Omental fat pad (tissue), 3 donors: ENCODE measurements at regions not wholly inside any gene's neighbourhood (a gene's known extent, or its start where the extent isn't known, plus 50 kb on each side); places are given as distances from the start of the nearest gene placed in this dataset.
"Not testable (repeated sequence)": the region's sequence is repeated elsewhere in the genome, so short reads cannot be mapped to it uniquely, and the experiment has no call there.

Experiments
- ATAC-seq: fragments of 150-250 bp; one replicate; pipeline ENCODE4 v1.9.1; 2016; ENCODE audit warnings: mild to moderate bottlenecking, moderate library complexity; ENCODE audit not compliant: low FRiP score
- DNase-seq: peaks from one replicate; pipeline ENCODE4 v3.0.0-alpha.2; 2019; ENCODE audit warnings: low spot score
- CTCF ChIP-seq, 3 donors: fragments of 450-650 bp; IDR thresholded peaks; one replicate each; pipeline ENCODE4 v1.5.1; 2016 to 2017; ENCODE audit warnings: antibody characterized with exemption in 3 of 3, mild to moderate bottlenecking in 3 of 3, moderate library complexity in 2 of 3

GRCh38 chr3:71931922-71932321 is 147.0 kb upstream of the PROK2 start:
- DNase-seq (no peak), ATAC-seq (no peak)
- TF ChIP-seq CTCF (IDR thresholded peaks at IDR 0.05) = no peak

DNA sequence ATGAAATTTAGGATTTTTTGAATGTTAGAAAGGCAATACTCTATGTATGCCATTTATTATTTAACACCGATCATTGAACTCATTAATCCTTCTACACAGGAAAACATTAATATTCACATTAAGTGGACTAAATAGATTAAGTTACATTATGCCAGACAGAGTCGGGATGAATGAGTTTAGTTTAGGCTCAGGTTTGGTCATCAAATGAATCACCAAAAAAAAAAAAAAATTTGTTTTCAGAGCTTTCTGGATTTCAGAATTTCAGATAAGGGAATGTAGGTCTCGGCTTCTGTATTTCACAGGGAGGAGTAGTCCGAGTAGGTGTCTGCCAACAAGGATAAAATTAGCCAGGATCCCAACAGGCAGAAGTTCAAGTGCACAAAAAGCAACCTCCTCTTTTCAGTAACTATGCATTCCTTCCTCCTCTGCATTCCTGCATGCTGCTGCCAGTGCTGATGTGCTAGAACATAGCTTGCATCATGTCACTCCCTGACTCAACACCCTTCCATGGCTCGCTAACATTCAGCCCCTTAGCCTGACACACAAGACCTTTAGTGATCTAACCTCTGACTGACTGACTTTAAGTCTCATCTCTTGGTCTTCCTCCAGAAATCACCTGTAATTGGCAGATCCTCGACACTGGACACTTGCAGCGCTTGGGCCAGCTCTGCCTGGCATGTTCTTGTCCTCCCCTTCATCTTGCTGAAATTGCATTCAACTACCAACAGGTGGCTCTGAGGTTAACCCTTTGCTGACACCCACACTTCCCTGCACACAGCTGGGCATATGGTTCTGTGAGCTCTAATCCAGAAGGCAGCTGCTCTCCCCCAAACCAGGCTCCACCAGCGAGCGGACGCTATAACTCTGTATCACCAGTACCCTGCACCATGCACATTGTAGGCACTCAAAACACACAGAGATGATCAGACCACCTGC is 145.4 kb upstream of the PROK2 start:
- peak; percentile 30 for DNase-seq
- ATAC-seq = peak; percentile 94

DNA sequence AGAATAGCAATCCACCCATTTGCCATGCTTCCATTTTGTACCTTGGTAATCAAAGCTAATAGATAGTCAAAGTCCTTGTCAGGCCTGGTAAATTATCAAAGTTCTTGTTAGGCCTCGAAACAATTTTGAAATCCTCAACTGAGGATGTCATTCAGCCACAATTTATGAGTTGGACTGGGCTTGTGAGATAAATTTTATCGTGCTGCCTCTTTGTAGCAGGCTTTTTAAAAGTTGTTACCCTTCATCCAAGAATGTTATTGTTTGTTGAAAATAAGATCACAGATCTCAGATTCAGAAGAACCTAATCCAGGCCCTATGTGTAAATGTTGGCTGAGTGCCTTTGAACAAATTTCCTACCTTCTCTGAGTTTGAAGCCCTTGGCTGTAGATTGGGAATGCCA is 143.3 kb upstream of the PROK2 start:
- TF ChIP-seq CTCF (IDR thresholded peaks at IDR 0.05) = no peak
- DNase-seq (no peak), ATAC-seq (no peak)

More for the DNA sequence above, 145.4 kb upstream of the PROK2 start:
- TF ChIP-seq CTCF (IDR thresholded peaks at IDR 0.05) = no peak

GRCh38 chr3:71927505-71928066 is 142.6 kb upstream of the PROK2 start:
- TF ChIP-seq CTCF (IDR thresholded peaks at IDR 0.05) = no peak
- DNase-seq = no peak
- ATAC-seq = no peak

- ATAC-seq (no peak), DNase-seq (no peak)
- no peak for TF ChIP-seq CTCF (IDR thresholded peaks at IDR 0.05)
These were observed 141.7 kb upstream of the PROK2 start for GRCh38 chr3:71926616-71927015.

- ATAC-seq (no peak), DNase-seq (no peak)
- no peak for TF ChIP-seq CTCF (IDR thresholded peaks at IDR 0.05)
These were observed 141.3 kb upstream of the PROK2 start for GRCh38 chr3:71926262-71926600.

- not testable (repeated sequence) for ATAC-seq, DNase-seq
These were observed 140.7 kb upstream of the PROK2 start for GRCh38 chr3:71925511-71926261.
